ENCODE measurements at regions not wholly inside any gene's neighbourhood (a gene's known extent, or its start where the extent isn't known, plus 50 kb on each side); places are given as distances from the start of the nearest gene placed in this dataset.

DNA sequence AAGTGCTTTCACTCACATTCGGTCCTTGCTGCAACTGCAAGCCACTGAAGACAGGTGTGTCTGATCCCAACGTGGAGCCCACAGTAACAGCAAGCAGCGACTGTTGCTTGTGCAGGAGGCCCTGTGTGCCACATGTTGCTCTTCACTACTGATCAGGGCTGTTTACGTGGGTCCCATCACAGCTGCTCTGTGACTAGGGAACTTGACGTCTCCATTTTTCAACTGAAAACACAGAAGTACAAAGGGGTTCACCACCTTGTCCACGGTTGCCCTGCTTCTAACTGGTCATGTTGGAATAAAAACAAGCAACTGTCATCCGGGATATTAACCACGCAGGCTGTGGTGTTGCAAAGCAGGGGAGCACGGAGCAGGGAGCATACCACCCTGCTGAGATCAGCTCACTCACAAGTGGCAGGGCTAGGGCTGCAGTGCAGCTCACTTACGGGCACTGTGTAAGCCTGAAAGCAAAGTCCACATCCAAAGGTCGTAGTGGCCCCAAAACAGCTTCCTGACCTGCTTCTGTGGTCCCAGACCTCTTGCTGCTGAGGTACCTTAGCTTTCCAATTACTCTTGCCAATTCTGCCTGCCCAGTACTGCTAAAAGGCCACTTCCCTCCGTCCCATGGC lies 105.8 kb upstream of the DUSP22 start:
- no peak for TF ChIP-seq TAF1 (IDR thresholded peaks at IDR 0.05; ENCODE audit: borderline replicate concordance, low read depth, low read length)
- TF ChIP-seq POLR2AphosphoS5 (IDR thresholded peaks at IDR 0.05; ENCODE audit: low read depth, low read length) = no peak
- DNase-seq (ENCODE audit: insufficient read length) = no peak
- FAIRE-seq = no peak

DNA sequence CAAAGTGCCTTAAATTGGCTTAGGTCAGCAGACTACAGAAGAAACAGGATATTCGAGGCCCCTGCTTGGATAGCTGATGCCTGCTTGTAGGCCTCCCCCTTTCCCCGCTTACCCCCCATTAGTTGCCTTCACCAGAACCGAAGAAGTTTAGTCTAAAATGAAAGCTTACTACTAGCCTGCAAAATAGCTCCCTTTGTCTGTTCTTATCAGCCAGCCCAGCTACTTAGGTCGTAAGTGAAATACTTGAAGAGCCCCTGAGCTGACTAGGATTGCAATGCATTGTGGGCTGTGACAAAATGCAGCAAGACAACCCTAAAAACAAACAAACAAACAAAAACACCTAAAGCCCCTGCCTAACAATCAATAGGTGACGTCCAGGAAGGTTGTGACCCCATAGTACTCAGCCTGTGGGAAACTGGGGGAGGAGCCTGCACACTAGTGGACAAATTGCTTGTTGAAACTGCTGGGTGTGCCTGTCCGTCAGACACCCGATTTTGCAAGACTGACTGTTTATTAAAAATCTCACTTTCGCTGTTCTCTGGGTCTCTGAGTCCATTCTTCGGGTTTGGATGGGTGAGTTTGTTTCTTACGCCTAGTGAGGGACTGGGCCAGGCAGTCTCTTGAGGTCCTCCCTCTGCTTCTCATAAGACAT lies 105.0 kb upstream of the DUSP22 start:
- FAIRE-seq (peak; percentile 14), DNase-seq (ENCODE audit: insufficient read length) (no peak)
- TF ChIP-seq POLR2AphosphoS5 (IDR thresholded peaks at IDR 0.05; ENCODE audit: low read depth, low read length) = no peak
- no peak for TF ChIP-seq POLR2A (IDR thresholded peaks at IDR 0.05; ENCODE audit: low read depth, low read length)
- no peak for TF ChIP-seq TAF1 (IDR thresholded peaks at IDR 0.05; ENCODE audit: borderline replicate concordance, low read depth, low read length)

DNA sequence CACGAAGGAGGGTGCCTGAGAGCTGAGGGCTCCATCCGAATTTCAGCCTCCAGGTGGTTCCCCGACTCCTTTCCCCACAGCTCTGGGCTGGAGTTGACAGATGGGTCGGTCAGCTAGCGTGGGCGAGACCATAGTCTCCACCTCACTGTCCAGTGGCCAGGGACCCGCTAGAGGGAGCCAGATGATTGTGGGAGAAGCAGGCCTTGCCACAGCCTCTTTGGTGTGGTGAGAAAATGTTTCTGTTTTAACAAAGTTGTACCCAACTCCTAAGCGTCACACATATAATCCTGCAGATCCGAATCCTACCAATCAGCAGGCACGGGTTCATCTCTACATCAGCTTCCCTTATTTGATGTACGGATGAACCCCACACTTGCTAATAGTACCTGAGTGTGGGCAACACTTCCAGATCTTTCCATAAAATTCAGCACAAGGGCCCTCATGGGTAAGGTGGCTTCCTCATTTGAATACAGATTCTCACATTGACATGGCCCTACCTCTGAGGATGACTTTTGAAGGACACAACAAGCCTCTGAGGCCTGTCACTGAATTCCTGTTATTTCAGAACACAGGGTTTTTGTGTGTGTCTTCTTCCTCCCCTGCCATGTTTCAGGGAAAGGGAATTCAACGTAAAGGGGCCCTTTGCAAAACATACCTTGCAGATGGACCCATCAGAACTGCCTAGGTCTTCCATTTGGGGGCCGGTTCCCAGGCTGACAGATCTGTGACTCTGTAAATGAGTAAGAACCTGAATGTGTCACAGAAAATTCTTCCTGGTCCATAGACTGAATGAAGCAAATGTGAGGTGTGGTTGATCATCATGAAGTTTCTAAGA lies 103.2 kb upstream of the DUSP22 start:
- peak; percentile 68 for DNase-seq (ENCODE audit: insufficient read length)
- peak; percentile 93 for FAIRE-seq
- TF ChIP-seq POLR2A (IDR thresholded peaks at IDR 0.05; ENCODE audit: low read depth, low read length) (peak; percentile 9; the same call in 1 of the 2 replicates), POLR2AphosphoS5 (IDR thresholded peaks at IDR 0.05; ENCODE audit: low read depth, low read length) (peak; percentile 10; the same call in 1 of the 2 replicates), TAF1 (IDR thresholded peaks at IDR 0.05; ENCODE audit: borderline replicate concordance, low read depth, low read length) (no peak)

DNA sequence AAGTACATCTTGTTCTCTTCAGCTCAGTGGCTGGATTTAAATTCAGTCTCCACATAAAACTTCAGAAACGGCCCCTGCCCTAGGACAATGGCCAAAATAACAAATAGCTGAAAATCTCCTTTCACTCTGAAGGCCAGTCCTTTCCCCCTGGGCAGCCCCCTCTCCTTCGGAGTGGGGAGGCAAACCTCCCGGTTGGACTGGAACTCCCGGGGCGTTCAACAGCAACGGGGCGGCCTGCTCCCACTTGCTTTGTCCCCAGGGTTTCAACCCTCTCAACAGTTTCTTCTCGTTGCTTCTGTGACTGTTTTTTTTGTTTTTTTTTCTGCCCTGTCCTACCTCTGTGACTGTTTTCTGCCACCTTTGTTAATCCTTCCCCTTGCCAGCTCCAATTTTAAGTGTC lies 102.6 kb upstream of the DUSP22 start:
- no peak for TF ChIP-seq TAF1 (IDR thresholded peaks at IDR 0.05; ENCODE audit: borderline replicate concordance, low read depth, low read length)
- TF ChIP-seq POLR2A (IDR thresholded peaks at IDR 0.05; ENCODE audit: low read depth, low read length) = no peak
- TF ChIP-seq POLR2AphosphoS5 (IDR thresholded peaks at IDR 0.05; ENCODE audit: low read depth, low read length) = no peak
- no peak for DNase-seq (ENCODE audit: insufficient read length)
- no peak for FAIRE-seq

DNA sequence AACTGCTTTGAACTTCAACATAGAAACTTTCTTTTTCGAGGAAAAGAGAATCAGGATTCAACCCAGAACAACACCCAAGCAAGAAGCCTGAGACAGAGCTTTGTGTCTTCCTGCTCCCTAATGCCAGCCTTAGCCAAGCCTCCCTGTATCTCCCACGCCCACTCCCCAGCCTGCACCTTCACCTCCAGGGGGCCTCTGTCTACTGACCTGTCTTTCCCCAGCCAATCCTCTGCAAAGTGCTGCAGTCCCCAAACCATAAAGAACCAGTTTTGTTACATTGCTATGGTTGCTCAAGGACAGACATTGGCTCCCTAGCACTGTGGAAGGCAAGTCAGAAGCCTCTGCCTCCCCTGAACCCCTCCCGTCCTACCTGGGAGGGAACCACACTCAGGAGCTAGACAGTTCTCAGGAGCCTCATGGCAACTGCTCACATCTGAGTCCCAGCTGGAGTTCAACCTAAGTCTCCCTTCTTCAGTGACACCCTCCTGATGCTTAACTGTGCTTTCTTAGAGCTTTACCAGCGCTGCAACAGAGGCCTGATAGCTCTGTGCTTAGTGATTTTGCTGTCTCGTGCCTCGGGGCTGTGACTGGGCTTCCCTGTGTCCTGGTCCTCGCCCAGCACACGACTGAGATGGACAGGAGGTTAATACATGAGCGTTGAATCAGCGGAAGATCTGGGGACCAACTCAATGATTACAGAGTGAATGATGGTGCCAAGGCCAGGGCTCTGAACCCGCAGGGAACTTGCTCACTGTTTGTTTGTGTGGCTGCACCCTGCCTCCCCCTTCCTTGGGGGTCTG lies 101.5 kb upstream of the DUSP22 start:
- DNase-seq (ENCODE audit: insufficient read length) (no peak), FAIRE-seq (peak; percentile 71)
- no peak for TF ChIP-seq TAF1 (IDR thresholded peaks at IDR 0.05; ENCODE audit: borderline replicate concordance, low read depth, low read length)
- no peak for TF ChIP-seq POLR2A (IDR thresholded peaks at IDR 0.05; ENCODE audit: low read depth, low read length)
- no peak for TF ChIP-seq POLR2AphosphoS5 (IDR thresholded peaks at IDR 0.05; ENCODE audit: low read depth, low read length)

DNA sequence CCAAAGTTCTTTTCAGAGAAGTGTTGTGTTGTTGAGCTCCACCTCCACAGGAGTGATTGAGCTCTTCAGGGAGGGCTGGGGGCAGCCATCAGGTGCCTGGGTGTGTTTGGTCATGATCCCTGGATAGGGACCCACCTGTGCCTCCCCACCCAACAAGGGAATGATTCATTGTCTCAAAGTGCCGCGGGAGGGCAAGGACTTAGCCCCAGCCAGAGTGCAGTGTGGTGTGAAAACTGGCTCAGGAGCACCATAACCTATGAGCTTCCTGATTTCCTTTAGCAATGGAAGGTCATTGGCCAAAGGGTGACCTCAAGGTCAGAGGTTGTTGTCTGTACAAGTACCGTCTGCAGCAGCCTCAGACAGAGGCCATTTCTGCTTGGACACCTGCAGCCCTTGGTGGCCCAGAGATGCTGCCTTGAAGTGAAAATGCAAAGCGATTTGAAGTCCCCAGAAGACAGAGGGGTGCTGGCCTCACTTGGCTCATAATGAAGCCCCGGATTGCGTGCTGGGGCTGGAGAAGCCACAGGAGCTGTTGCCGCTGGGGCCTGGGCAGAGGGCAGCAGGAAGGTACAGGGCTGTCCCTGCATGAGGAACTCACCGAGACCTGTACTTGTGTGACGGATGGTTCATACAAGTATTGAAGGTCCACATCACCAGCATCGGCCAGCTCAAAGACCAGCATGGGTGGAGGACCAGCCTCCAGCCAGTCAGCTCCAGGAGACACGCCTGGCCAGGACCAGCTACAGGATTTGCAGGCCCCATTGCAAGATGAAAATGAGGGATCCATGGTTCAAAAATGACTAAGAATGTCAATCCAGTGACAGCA lies 100.6 kb upstream of the DUSP22 start:
- DNase-seq (ENCODE audit: insufficient read length) = no peak
- TF ChIP-seq POLR2AphosphoS5 (IDR thresholded peaks at IDR 0.05; ENCODE audit: low read depth, low read length) = no peak
- no peak for TF ChIP-seq POLR2A (IDR thresholded peaks at IDR 0.05; ENCODE audit: low read depth, low read length)
- TF ChIP-seq TAF1 (IDR thresholded peaks at IDR 0.05; ENCODE audit: borderline replicate concordance, low read depth, low read length) = no peak
- no peak for FAIRE-seq

DNA sequence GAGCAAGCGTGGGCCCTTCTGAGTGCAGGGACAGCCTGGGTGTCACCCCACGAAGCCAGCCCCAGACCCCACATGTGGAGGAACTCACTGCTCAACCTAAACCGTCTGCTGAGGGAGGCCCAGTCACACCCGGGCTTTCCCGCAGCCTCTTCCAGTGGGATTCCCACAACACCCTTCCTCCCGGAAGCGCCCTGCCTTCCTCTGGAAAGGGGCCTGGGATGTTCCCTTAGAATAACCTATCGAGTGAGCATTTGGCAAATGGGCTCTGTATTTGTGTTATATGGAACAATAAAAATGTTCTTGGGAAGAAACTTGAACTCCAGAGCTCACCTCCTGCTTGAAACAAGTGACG lies 100.0 kb upstream of the DUSP22 start:
- no peak for TF ChIP-seq POLR2A (IDR thresholded peaks at IDR 0.05; ENCODE audit: low read depth, low read length)
- TF ChIP-seq POLR2AphosphoS5 (IDR thresholded peaks at IDR 0.05; ENCODE audit: low read depth, low read length) = no peak
- TF ChIP-seq TAF1 (IDR thresholded peaks at IDR 0.05; ENCODE audit: borderline replicate concordance, low read depth, low read length) = no peak
- FAIRE-seq (no peak), DNase-seq (ENCODE audit: insufficient read length) (no peak)

DNA sequence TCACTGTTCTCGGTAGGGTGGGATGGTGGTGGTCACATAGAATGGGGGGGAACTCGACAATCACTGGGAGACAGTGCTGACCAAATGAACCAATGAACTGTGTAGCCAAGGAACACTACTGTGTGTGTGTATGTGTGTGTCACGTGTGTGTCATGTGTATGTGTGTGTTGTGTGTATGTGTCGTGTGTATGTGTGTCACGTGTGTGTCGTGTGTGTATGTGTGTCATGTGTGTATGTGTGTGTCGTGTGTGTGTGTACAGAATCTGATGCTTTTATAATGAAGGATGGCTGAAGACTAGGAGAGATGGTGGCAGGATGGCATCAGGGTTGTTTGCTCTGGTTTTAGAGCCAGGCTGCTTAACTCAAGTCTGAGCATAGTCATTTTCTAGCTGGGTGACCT lies 99.1 kb upstream of the DUSP22 start:
- no peak for TF ChIP-seq POLR2A (IDR thresholded peaks at IDR 0.05; ENCODE audit: low read depth, low read length)
- TF ChIP-seq TAF1 (IDR thresholded peaks at IDR 0.05; ENCODE audit: borderline replicate concordance, low read depth, low read length) = no peak
- TF ChIP-seq POLR2AphosphoS5 (IDR thresholded peaks at IDR 0.05; ENCODE audit: low read depth, low read length) = no peak
- FAIRE-seq (peak; percentile 91), DNase-seq (ENCODE audit: insufficient read length) (no peak)

DNA sequence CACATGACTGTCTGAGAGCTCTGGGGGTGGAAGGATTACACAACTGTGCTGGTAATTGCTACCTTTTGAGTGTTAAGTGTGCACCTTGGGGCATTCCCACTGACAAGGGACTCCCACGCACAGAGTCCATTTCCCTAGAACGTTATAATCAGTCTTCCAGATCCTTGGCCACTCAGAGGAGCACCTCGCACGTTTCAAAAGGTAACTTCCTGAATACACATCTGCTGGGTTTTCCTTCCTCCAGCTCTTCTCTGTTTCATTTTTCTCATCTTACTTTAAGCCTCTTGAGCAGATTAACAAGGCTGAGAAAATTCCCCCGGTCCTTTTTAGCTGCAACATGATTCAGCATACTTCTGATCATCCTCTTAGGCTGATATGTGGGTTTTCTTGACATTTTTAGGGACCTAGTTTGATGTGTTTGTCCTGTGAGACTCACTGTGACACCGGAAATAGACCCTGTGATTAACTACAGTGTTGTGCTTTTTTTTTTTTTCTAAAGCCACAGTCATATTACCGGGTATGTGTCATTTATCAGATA lies 98.4 kb upstream of the DUSP22 start:
- no peak for TF ChIP-seq POLR2A (IDR thresholded peaks at IDR 0.05; ENCODE audit: low read depth, low read length)
- TF ChIP-seq POLR2AphosphoS5 (IDR thresholded peaks at IDR 0.05; ENCODE audit: low read depth, low read length) = no peak
- TF ChIP-seq TAF1 (IDR thresholded peaks at IDR 0.05; ENCODE audit: borderline replicate concordance, low read depth, low read length) = no peak
- FAIRE-seq (no peak), DNase-seq (ENCODE audit: insufficient read length) (no peak)

DNA sequence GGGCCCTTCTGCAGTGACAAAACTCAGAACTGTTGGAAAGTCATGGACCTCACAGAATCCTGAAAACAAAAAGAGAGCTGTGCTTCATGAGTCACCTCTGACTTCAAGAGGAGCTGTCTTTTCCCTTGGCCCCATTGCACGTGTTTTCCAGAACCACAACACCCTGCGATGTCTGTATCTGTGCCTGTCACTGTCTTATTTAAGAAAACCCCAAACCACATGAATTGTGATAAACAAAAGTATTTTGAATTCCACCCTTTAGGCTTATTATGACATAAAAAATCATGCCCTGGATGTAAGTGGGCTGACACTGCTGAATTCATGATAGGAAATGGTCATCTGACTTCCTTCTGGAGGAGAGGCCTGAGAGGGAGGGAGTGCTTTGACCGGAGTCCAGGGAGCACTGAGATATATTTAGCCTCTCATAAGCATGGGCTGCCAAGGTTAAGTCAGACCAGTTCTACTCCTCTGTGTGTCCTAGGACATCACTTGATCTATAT lies 96.4 kb upstream of the DUSP22 start:
- DNase-seq (ENCODE audit: insufficient read length) = no peak
- no peak for FAIRE-seq
- TF ChIP-seq POLR2AphosphoS5 (IDR thresholded peaks at IDR 0.05; ENCODE audit: low read depth, low read length) = no peak
- no peak for TF ChIP-seq TAF1 (IDR thresholded peaks at IDR 0.05; ENCODE audit: borderline replicate concordance, low read depth, low read length)
- TF ChIP-seq POLR2A (IDR thresholded peaks at IDR 0.05; ENCODE audit: low read depth, low read length) = no peak
